HCT116 (cell line): ENCODE measurements at regions not wholly inside any gene's neighbourhood (a gene's known extent, or its start where the extent isn't known, plus 50 kb on each side); places are given as distances from the start of the nearest gene placed in this dataset.

ENCODE experiments used
- ATAC-seq: fragments of 200-7000 bp; cut with Tn5 transposase; 2 replicates; pipeline ENCODE4 v1.9.1; 2020; ENCODE audit warnings: mild to moderate bottlenecking, moderate library complexity
- BruUV-seq: library from RNA; stranded (reverse); fragments of 400-500 nt; replicated peaks from 2 replicates; lab custom pipeline; 2021; lab: Mats Ljungman, UMichigan
- CTCF ChIA-PET: fragments of 300-600 bp; sonication (Branson Sonifier 250); formaldehyde crosslinking; loops from one replicate; lab custom pipeline; 2021; ENCODE audit warnings: antibody characterized with exemption; lab: Charles Lee
- POLR2A ChIA-PET: fragments of 300-600, 350-600 bp; sonication (Branson Sonifier 250); formaldehyde crosslinking; loops from one replicate; lab custom pipeline; 2021; ENCODE audit warnings: antibody characterized with exemption; lab: Charles Lee
- RAD21 ChIA-PET, 2 experiments: fragments of 300-600 bp; sonication (Branson Sonifier 250); formaldehyde crosslinking; loops; one replicate each; lab custom pipeline; 2023; ENCODE audit warnings: low total read pairs in 2 of 2; ENCODE audit not compliant: uncharacterized antibody in 2 of 2, unreplicated experiment in 2 of 2, low non-redundant PET in 1 of 2; lab: Charles Lee
- DNase-seq: peaks from one replicate; pipeline ENCODE4 v3.0.0-alpha.2; 2010; ENCODE audit warnings: low read depth, low spot score
- H2AFZ ChIP-seq: fragments of 200-600 bp; shearing (Covaris generic), sonication (generic); 2 replicates; pipeline ENCODE4 v1.6.1; 2017; ENCODE audit warnings: low read depth, mixed run types, mixed read lengths, antibody characterized with exemption, low read length; ENCODE audit not compliant: poor library complexity, severe bottlenecking
- H3K27ac ChIP-seq: 2 replicates; pipeline ENCODE4 v1.5.1; 2012; ENCODE audit warnings: low read depth, low read length
- H3K27me3 ChIP-seq: fragments of 200-600 bp; sonication (generic); 2 replicates; pipeline ENCODE4 v1.6.1; 2016; ENCODE audit warnings: mixed run types, low read length, mixed read lengths; ENCODE audit not compliant: insufficient read depth
- H3K36me3 ChIP-seq, 2 experiments: fragments of 200-500 bp in 1 of 2; fragments of 200-600 bp in 1 of 2; sonication (Bioruptor generic) in 1 of 2; sonication (generic) in 1 of 2; 2 replicates each; pipeline versions ENCODE4 v1.5.1 to v1.6.1; 2014 to 2016; ENCODE audit warnings: low read length in 2 of 2, inconsistent platforms in 1 of 2, mixed read lengths in 1 of 2, mixed run types in 1 of 2; ENCODE audit not compliant: insufficient read depth in 2 of 2, control insufficient read depth in 1 of 2
- H3K4me1 ChIP-seq, 2 experiments: fragments of 200-600 bp in 1 of 2; sonication (generic) in 1 of 2; 2 replicates each; pipeline versions ENCODE4 v1.5.1 to v1.6.1; 2012 to 2017; ENCODE audit warnings: low read length in 2 of 2, inconsistent platforms in 1 of 2, mild to moderate bottlenecking in 1 of 2, mixed read lengths in 1 of 2, mixed run types in 1 of 2, moderate library complexity in 1 of 2; ENCODE audit not compliant: insufficient read depth in 2 of 2, control insufficient read depth in 1 of 2
- H3K4me2 ChIP-seq: fragments of 200-600 bp; sonication (generic); 2 replicates; pipeline ENCODE4 v1.6.1; 2017; ENCODE audit warnings: mixed run types, low read length, mixed read lengths
- H3K4me3 ChIP-seq, 2 experiments: fragments of 200-600 bp in 1 of 2; sonication (generic) in 1 of 2; replicated peaks in 1 of 2; 2 replicates each; pipeline ENCODE4 v1.5.1; 2011 to 2016; ENCODE audit warnings: low read length in 2 of 2, control low read depth in 1 of 2, low read depth in 1 of 2, mild to moderate bottlenecking in 1 of 2, mixed read lengths in 1 of 2, mixed run types in 1 of 2
- H3K79me2 ChIP-seq: fragments of 200-600 bp; sonication (generic); 2 replicates; pipeline ENCODE4 v1.6.1; 2017; ENCODE audit warnings: mild to moderate bottlenecking, mixed run types, low read length, moderate library complexity, mixed read lengths; ENCODE audit not compliant: insufficient read depth
- H3K9ac ChIP-seq: fragments of 200-600 bp; sonication (generic); 2 replicates; pipeline ENCODE4 v1.6.1; 2016; ENCODE audit warnings: low read length, mixed read lengths
- H3K9me2 ChIP-seq: fragments of 200-600 bp; sonication (generic), shearing (Covaris generic); 2 replicates; pipeline ENCODE4 v1.6.1; 2017; ENCODE audit warnings: mixed run types, mild to moderate bottlenecking, moderate library complexity; ENCODE audit not compliant: insufficient read depth
- H3K9me3 ChIP-seq, 2 experiments: fragments of 200-500 bp in 1 of 2; fragments of 200-600 bp in 1 of 2; sonication (Bioruptor generic) in 1 of 2; sonication (generic) in 1 of 2; 2 replicates each; pipeline ENCODE4 v1.6.1; 2014 to 2017; ENCODE audit warnings: low read length in 2 of 2, mixed read lengths in 2 of 2, inconsistent platforms in 1 of 2, low read depth in 1 of 2, mild to moderate bottlenecking in 1 of 2, mixed run types in 1 of 2, moderate library complexity in 1 of 2; ENCODE audit not compliant: control insufficient read depth in 1 of 2, insufficient read depth in 1 of 2
- H4K20me1 ChIP-seq: fragments of 200-600 bp; sonication (generic), shearing (Covaris generic); 2 replicates; pipeline ENCODE4 v1.6.1; 2017; ENCODE audit warnings: mixed run types, mild to moderate bottlenecking, moderate library complexity; ENCODE audit not compliant: insufficient read depth
- CBX3 ChIP-seq: IDR thresholded peaks from 2 replicates; pipeline ENCODE4 v1.6.1; 2012; ENCODE audit warnings: low read depth
- CEBPB ChIP-seq: IDR thresholded peaks from 2 replicates; pipeline ENCODE4 v1.6.1; 2012; ENCODE audit warnings: low read depth
- CTCF ChIP-seq, 3 experiments: fragments of 200-600 bp in 1 of 3; sonication (generic) in 1 of 3; IDR thresholded peaks in 2 of 3; conservative IDR thresholded peaks in 1 of 3; 2 replicates each; pipeline ENCODE4 v1.5.1; 2012 to 2017; ENCODE audit warnings: low read depth in 2 of 3, low read length in 2 of 3, antibody characterized with exemption in 1 of 3, borderline replicate concordance in 1 of 3, control low read depth in 1 of 3, mild to moderate bottlenecking in 1 of 3, mixed read lengths in 1 of 3, mixed run types in 1 of 3, moderate library complexity in 1 of 3; ENCODE audit not compliant: insufficient read depth in 1 of 3
- EGR1 ChIP-seq: IDR thresholded peaks from 2 replicates; pipeline ENCODE4 v1.6.1; 2012; ENCODE audit warnings: low read depth
- FOSL1 ChIP-seq: IDR thresholded peaks from 2 replicates; pipeline ENCODE4 v1.6.1; 2012; ENCODE audit warnings: low read depth
- JUND ChIP-seq: IDR thresholded peaks from 2 replicates; pipeline ENCODE4 v1.6.1; 2012
- SP1 ChIP-seq: IDR thresholded peaks from 2 replicates; pipeline ENCODE4 v1.6.1; 2012; ENCODE audit warnings: low read depth
- YY1 ChIP-seq: IDR thresholded peaks from 2 replicates; pipeline ENCODE4 v1.6.1; 2011; ENCODE audit warnings: low read length, low read depth, moderate library complexity, mild to moderate bottlenecking; ENCODE audit not compliant: insufficient replicate concordance; ENCODE audit errors: extremely low read depth
- ZBTB33 ChIP-seq: IDR thresholded peaks from 2 replicates; pipeline ENCODE4 v1.6.1; 2011; ENCODE audit warnings: mild to moderate bottlenecking, low read length, moderate library complexity; ENCODE audit not compliant: insufficient replicate concordance; ENCODE audit errors: extremely low read depth
- ZNF274 ChIP-seq: fragments of 200-500 bp; sonication (Bioruptor generic); IDR thresholded peaks from 2 replicates; pipeline ENCODE4 v1.6.1; 2014; ENCODE audit warnings: mild to moderate bottlenecking, low read depth, low read length, inconsistent platforms
- intact Hi-C: fragments of 100-400 bp; cut with micrococcal nuclease; formaldehyde crosslinking; loops from 2 replicates; pipeline ENCODE4 v1.10.0; 2022

- H2AFZ ChIP-seq, result no peak overlapping the region
- ChIA-PET CTCF (no interaction called here), POLR2A (no interaction called here)
- H3K4me2 ChIP-seq, result no peak overlapping the region
- no peak overlapping the region for H3K27ac ChIP-seq
- TF ChIP-seq CEBPB (no peak), ZBTB33 (no peak), FOSL1 (no peak), CBX3 (no peak), EGR1 (no peak), ZNF274 (no peak), JUND (no peak), SP1 (no peak), YY1 (no peak)
- TF ChIP-seq, all 23 proteins: peak for 0
- no peak overlapping the region for H3K4me3 ChIP-seq
- H3K4me1 ChIP-seq, result peaks cover 0 to 6% of the 10 kb centered on the region in 2 experiments; a peak in 1 of 4 replicates
- RAD21 ChIA-PET, result no interaction called here
- ATAC-seq (no peak), DNase-seq (no peak)
- BruUV-seq, result no TSS peak
- H3K79me2 ChIP-seq, result no peaks in the 10 kb centered on the region
- no peaks in the 10 kb centered on the region for H3K36me3 ChIP-seq
- peaks cover 0 to 2% of the 10 kb centered on the region in 2 experiments; a peak in 1 of 4 replicates for H3K9me3 ChIP-seq
- H3K9me2 ChIP-seq, result no peaks in the 10 kb centered on the region; the same call in 1 of the 2 replicates
- no peaks in the 10 kb centered on the region for H3K27me3 ChIP-seq
- intact Hi-C loops, result no loop called here
- H4K20me1 ChIP-seq, result no peaks in the 10 kb centered on the region
- no peak overlapping the region for H3K9ac ChIP-seq
Measured at GRCh38 chr1:82091265-82091664, 290.5 kb downstream of the ADGRL2 start.

GRCh38 chr1:82090104-82090503, 289.4 kb downstream of the ADGRL2 start:
- Histone ChIP-seq H3K9me3 (peaks cover 0 to 2% of the 10 kb centered on the region in 2 experiments; a peak in 1 of 4 replicates), H3K9ac (no peak overlapping the region), H3K9me2 (no peaks in the 10 kb centered on the region; the same call in 1 of the 2 replicates), H3K36me3 (no peaks in the 10 kb centered on the region), H3K4me3 (no peak overlapping the region), H3K27ac (no peak overlapping the region), H3K79me2 (no peaks in the 10 kb centered on the region), H3K4me2 (no peak overlapping the region), H2AFZ (no peak overlapping the region), H3K27me3 (no peaks in the 10 kb centered on the region), H4K20me1 (no peaks in the 10 kb centered on the region), H3K4me1 (peaks cover 0 to 6% of the 10 kb centered on the region in 2 experiments; a peak in 1 of 4 replicates)
- no peak for TF ChIP-seq ZBTB33
- TF ChIP-seq CTCF (IDR thresholded peaks at IDR 0.05 in 2 of 3, conservative IDR thresholded peaks at IDR 0.05 in 1 of 3; ENCODE audit: borderline replicate concordance in 1 of 3, insufficient read depth in 1 of 3, low read depth in 2 of 3, low read length in 2 of 3), result peak in 2 of 3 experiments; percentile 13 to 20; a peak in 2 of 6 replicates
- RAD21 ChIA-PET, result no interaction called here
- ATAC-seq, result no peak
- POLR2A ChIA-PET, result no interaction called here
- CTCF ChIA-PET, result no interaction called here
- intact Hi-C loops, result no loop called here
- BruUV-seq, result no TSS peak
- DNase-seq, result no peak
